Activated B cell treated with CpG ODN at 0.5 μM for 24 hours (primary cell): ENCODE measurements at regions not wholly inside any gene's neighbourhood (a gene's known extent, or its start where the extent isn't known, plus 50 kb on each side); places are given as distances from the start of the nearest gene placed in this dataset.

Experiments used
- ATAC-seq: fragments of 200-7000 bp; cut with Tn5 transposase; one replicate; pipeline ENCODE4 v1.10.0; 2021; ENCODE audit warnings: low read depth, mild to moderate bottlenecking, moderate library complexity
- CTCF ChIA-PET: fragments of 350-600 bp; sonication (Branson Sonifier 250); formaldehyde crosslinking; loops from one replicate; lab custom pipeline; 2021; ENCODE audit warnings: antibody characterized with exemption; lab: Charles Lee
- POLR2A ChIA-PET: fragments of 350-600 bp; sonication (Branson Sonifier 250); formaldehyde crosslinking; loops from one replicate; lab custom pipeline; 2021; ENCODE audit warnings: antibody characterized with exemption; lab: Charles Lee
- DNase-seq: peaks from one replicate; pipeline ENCODE4 v3.0.0; 2022
- H3K27ac Mint-ChIP-seq: one replicate; pipeline ENCODE4 v1.8.0; 2020; ENCODE audit warnings: mixed read lengths
- H3K27me3 Mint-ChIP-seq: one replicate; pipeline ENCODE4 v1.8.0; 2021; ENCODE audit warnings: mixed read lengths
- H3K36me3 Mint-ChIP-seq: one replicate; pipeline ENCODE4 v1.8.0; 2021; ENCODE audit warnings: low read depth, mixed read lengths
- H3K4me1 Mint-ChIP-seq: one replicate; pipeline ENCODE4 v1.8.0; 2021; ENCODE audit warnings: mixed read lengths
- H3K4me3 Mint-ChIP-seq: one replicate; pipeline ENCODE4 v1.8.0; 2020; ENCODE audit warnings: mild to moderate bottlenecking, mixed read lengths
- H3K9me3 Mint-ChIP-seq: one replicate; pipeline ENCODE4 v1.8.0; 2020; ENCODE audit warnings: mixed read lengths
- intact Hi-C: fragments of 100-400 bp; cut with micrococcal nuclease; formaldehyde crosslinking; loops from one replicate; pipeline ENCODE4 v1.15.1; 2024
- TF ChIP-seq, protein P1 (sequence below): fragments of 200-600 bp; IDR thresholded peaks from one replicate; pipeline ENCODE4 v1.8.0; 2022; ENCODE audit warnings: antibody characterized with exemption, mild to moderate bottlenecking

DNA sequence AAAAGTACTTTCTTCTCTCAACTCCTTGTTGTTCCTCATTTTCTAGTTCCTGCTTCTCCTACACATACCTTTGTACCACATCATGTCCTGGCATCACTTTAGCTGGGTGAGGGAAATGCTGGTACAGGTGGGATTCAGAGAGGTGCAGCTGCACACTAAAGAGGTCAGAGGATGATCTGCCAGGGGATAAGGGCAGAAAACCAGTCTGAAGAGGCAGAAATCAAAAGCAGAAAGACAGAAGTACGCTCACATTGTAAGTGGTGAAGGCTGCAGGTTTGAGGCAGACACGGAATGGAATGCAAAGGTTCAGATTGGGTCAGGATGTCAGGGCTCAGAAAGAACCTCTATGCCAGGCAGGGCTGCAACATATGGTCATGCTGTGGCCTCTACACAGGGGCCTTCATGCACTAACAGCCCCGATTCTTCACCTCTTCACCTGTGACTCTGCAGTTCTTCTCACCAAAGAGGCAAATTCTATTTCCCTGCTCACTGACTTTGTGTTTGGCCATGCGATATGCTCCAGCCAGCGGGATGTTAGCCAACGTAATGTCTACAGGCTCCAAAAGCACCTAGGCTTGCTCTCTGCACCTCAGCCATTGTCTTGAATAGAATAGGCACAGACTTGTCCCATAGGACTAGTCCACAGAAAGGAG, 373.7 kb downstream of the NXPE2 start:
- POLR2A ChIA-PET = no interaction called here
- H3K9me3 Mint-ChIP-seq = peaks cover 3% of the 10 kb centered on the region
- no peak for DNase-seq
- H3K4me1 Mint-ChIP-seq = no peaks in the 10 kb centered on the region
- TF ChIP-seq, protein P1, sequence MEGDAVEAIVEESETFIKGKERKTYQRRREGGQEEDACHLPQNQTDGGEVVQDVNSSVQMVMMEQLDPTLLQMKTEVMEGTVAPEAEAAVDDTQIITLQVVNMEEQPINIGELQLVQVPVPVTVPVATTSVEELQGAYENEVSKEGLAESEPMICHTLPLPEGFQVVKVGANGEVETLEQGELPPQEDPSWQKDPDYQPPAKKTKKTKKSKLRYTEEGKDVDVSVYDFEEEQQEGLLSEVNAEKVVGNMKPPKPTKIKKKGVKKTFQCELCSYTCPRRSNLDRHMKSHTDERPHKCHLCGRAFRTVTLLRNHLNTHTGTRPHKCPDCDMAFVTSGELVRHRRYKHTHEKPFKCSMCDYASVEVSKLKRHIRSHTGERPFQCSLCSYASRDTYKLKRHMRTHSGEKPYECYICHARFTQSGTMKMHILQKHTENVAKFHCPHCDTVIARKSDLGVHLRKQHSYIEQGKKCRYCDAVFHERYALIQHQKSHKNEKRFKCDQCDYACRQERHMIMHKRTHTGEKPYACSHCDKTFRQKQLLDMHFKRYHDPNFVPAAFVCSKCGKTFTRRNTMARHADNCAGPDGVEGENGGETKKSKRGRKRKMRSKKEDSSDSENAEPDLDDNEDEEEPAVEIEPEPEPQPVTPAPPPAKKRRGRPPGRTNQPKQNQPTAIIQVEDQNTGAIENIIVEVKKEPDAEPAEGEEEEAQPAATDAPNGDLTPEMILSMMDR = no peak
- CTCF ChIA-PET = no interaction called here
- no peak overlapping the region for H3K4me3 Mint-ChIP-seq
- H3K27me3 Mint-ChIP-seq = no peaks in the 10 kb centered on the region
- intact Hi-C loops = no loop called here
- H3K36me3 Mint-ChIP-seq = no peaks in the 10 kb centered on the region
- no peak overlapping the region for H3K27ac Mint-ChIP-seq
- ATAC-seq = no peak

DNA sequence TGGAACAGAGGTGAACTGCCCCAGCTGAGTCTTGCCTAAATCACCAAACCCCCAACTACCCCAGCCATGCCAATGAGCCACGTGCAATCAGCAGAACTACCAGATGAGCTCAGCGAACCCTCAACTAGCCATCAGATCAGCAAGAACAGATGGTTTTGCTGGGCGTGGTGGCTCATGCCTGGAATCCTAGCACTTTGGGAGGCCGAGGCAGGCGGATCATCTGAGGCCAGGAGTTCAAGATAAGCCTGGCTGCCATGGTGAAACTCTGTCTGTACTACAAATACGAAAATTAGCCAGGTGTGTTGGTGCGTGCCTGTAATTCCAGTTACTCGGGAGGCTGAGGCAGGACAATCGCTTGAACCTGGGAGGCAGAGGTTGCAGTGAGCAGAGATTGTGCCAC, 374.3 kb downstream of the NXPE2 start:
- ChIA-PET CTCF (no interaction called here), POLR2A (no interaction called here)
- H3K4me1 Mint-ChIP-seq = no peaks in the 10 kb centered on the region
- H3K36me3 Mint-ChIP-seq = no peaks in the 10 kb centered on the region
- peaks cover 3% of the 10 kb centered on the region for H3K9me3 Mint-ChIP-seq
- ATAC-seq = no peak
- H3K4me3 Mint-ChIP-seq = no peak overlapping the region
- no peaks in the 10 kb centered on the region for H3K27me3 Mint-ChIP-seq
- intact Hi-C loops = no loop called here
- no peak for DNase-seq
- H3K27ac Mint-ChIP-seq = no peak overlapping the region
- TF ChIP-seq, protein P1 = no peak

DNA sequence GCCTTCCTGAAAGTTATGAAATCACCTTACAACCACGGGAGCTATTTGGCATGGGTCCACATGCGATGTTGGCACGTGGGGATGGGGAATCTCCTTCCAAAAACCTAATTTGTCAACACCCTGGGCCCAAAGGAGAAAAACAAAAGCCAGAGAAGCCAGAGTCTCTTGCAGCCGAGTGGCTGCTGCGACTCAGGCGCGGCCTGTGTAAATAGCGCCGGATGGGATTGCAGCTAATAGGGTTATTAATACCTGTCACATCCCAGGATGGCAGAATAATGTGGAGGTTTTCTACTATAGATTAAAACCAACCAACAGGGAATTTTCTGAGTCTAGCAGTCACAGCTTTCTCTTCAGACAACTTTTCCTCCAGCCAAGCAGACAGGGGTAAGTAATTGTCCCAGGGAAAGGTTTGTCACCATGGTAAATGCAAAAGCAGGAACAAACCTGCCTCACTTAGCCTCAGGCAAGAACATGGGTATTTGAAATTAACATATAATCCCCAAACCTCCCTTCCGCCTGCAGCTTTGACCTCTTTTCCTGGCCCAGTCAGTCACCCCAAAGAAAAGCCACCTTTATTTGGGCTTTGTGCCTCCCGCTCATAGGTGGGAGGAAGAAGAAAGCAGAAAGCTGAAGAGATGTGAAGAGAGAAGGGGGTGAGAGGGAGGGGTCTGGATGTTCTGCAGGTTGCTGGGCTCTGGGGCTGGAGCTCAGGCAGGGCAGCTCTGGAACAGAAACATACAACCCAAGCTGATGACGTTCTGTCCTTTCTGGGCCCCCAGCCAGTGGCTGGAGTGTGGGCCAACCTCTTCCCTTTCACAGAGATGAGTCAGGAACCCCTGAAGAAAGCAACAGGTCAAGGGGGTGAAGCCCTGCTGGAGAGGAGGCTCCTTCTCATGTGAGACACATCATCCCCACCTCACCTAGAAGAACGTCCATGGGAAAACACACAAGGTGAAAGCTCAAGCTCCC, 376.5 kb downstream of the NXPE2 start:
- no peak for DNase-seq
- Mint-ChIP-seq H3K27me3 (no peaks in the 10 kb centered on the region), H3K36me3 (no peaks in the 10 kb centered on the region), H3K27ac (no peak overlapping the region), H3K9me3 (peaks cover 3% of the 10 kb centered on the region), H3K4me1 (no peaks in the 10 kb centered on the region), H3K4me3 (no peak overlapping the region)
- intact Hi-C loops = no loop called here
- ChIA-PET CTCF (no interaction called here), POLR2A (no interaction called here)
- no peak for ATAC-seq
- TF ChIP-seq, protein P1 = no peak

DNA sequence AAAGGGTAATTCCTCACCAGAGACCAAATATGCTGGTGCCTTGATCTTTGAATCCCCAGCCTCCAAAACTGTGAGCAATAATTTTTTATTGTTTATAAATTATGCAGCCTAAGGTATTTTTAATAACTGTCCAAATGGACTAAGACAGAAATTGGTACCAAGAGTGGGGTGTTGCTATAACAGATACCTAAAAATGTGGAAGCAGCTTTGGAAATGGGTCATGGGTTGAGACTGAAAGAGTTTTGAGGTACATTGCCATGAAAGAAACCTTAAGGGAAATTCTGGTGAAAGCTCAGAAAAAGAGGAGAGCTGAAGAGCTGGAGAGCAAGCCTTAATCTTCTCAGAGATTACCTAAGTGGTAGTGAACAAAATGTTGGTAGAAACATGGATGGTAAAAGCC, 378.2 kb downstream of the NXPE2 start:
- Mint-ChIP-seq H3K4me3 (no peak overlapping the region), H3K9me3 (peaks cover 3% of the 10 kb centered on the region), H3K27ac (no peak overlapping the region), H3K36me3 (no peaks in the 10 kb centered on the region), H3K4me1 (no peaks in the 10 kb centered on the region), H3K27me3 (no peaks in the 10 kb centered on the region)
- ATAC-seq (no peak), DNase-seq (no peak)
- TF ChIP-seq, protein P1 = no peak
- POLR2A ChIA-PET = no interaction called here
- CTCF ChIA-PET = no interaction called here
- intact Hi-C loops = no loop called here

DNA sequence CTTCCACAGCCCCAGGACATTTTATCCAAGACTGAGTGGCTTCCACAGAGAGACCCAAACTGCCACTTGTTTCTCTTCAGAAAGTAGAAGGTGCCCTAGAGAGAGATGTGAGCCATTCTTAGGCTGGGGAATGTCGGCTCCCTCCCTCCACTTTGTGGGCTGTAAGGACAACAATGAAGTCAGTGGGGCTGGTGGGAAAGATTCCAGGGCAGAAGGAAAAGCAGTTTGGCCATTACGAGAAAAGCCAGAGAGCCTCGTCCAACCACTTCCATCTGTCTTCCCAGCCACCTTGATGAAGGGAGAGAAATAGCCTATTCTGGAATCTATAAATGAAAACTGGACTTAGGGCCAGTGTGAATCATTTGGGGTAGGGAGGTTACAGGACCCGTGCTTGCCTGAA, 382.5 kb downstream of the NXPE2 start:
- Mint-ChIP-seq H3K4me3 (no peak overlapping the region), H3K27me3 (no peaks in the 10 kb centered on the region), H3K27ac (no peak overlapping the region), H3K4me1 (no peaks in the 10 kb centered on the region), H3K36me3 (no peaks in the 10 kb centered on the region), H3K9me3 (peaks cover 3% of the 10 kb centered on the region)
- ATAC-seq (no peak), DNase-seq (no peak)
- TF ChIP-seq, protein P1 = no peak
- ChIA-PET POLR2A (no interaction called here), CTCF (no interaction called here)
- intact Hi-C loops = no loop called here
